ENCODE measurements at regions not wholly inside any gene's neighbourhood (a gene's known extent, or its start where the extent isn't known, plus 50 kb on each side); places are given as distances from the start of the nearest gene placed in this dataset.

DNA sequence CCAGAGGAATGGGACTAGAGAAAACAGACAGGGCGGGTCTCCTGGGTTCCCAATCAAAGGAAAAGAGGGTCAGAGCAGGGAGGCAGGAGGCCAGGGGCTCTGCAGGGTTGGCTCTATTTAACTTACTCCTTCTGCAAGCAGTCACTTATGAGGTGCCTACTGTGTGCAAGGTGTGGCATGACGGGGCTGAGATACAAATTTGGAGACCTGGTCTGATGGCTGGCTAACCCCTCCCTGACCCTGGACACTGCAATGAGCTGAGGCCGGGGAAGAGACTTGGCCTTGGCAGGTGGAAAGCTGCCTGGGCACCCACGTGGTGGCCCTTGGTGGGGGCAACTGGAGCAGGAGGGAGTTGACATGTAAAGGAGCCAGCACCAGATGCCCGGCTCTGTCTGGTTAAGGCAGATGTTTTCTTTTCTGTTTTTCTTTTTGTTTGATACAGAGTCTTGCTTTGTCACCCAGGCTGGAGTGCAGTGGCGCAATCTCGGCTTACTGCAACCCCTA lies 148.5 kb upstream of the GATA6 start:
- TF ChIP-seq, protein P1, sequence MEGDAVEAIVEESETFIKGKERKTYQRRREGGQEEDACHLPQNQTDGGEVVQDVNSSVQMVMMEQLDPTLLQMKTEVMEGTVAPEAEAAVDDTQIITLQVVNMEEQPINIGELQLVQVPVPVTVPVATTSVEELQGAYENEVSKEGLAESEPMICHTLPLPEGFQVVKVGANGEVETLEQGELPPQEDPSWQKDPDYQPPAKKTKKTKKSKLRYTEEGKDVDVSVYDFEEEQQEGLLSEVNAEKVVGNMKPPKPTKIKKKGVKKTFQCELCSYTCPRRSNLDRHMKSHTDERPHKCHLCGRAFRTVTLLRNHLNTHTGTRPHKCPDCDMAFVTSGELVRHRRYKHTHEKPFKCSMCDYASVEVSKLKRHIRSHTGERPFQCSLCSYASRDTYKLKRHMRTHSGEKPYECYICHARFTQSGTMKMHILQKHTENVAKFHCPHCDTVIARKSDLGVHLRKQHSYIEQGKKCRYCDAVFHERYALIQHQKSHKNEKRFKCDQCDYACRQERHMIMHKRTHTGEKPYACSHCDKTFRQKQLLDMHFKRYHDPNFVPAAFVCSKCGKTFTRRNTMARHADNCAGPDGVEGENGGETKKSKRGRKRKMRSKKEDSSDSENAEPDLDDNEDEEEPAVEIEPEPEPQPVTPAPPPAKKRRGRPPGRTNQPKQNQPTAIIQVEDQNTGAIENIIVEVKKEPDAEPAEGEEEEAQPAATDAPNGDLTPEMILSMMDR (IDR thresholded peaks at IDR 0.05; ENCODE audit: insufficient read depth, low read depth, low read length, missing control alignments) = no peak
- DNase-seq (ENCODE audit: low read depth) = no peak
- no peak overlapping the region for H3K4me3 ChIP-seq (ENCODE audit: low read depth, low read length)

DNA sequence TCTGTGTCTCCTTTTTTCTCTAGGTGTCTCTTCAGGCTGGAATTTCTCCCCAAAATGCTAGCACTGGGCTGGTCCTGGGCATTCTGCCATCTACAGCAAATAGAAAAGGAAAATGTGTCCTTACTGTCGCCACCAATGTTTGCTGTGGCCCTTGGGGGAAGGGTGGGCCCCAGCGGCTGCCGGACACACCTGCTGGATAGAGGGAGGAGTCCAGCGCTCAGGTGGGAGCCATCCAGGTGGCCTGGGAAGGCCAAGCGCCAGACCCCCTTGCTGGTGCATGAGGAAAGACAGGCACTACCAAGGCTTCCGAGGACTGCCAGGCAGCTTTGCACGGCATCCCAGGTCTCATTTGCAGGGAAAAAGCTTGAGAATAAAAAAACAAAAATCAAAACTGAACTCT lies 147.7 kb upstream of the GATA6 start:
- no peak for DNase-seq (ENCODE audit: low read depth)
- TF ChIP-seq, protein P1 (IDR thresholded peaks at IDR 0.05; ENCODE audit: insufficient read depth, low read depth, low read length, missing control alignments) = no peak
- H3K4me3 ChIP-seq (ENCODE audit: low read depth, low read length) = no peak overlapping the region

DNA sequence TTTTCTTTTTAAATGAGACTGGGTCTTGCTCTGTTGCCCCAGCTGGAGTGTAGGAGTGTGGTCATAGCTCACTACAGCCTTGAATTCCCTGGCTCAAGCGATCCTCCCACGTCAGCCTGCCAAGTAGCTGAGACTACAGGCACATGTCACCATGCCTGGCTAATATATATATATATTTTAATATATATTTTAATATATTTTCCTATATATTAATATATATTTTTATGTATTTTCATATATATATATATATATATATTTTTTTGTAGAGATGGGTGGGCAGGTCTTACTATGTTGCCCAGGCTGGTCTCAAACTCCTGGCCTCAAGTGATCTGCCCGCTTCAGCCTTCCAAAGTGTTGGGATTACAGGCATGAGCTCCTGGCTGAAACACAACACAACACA lies 144.5 kb upstream of the GATA6 start:
- TF ChIP-seq, protein P1 (IDR thresholded peaks at IDR 0.05; ENCODE audit: insufficient read depth, low read depth, low read length, missing control alignments) = no peak
- no peak for DNase-seq (ENCODE audit: low read depth)
- no peak overlapping the region for H3K4me3 ChIP-seq (ENCODE audit: low read depth, low read length)

DNA sequence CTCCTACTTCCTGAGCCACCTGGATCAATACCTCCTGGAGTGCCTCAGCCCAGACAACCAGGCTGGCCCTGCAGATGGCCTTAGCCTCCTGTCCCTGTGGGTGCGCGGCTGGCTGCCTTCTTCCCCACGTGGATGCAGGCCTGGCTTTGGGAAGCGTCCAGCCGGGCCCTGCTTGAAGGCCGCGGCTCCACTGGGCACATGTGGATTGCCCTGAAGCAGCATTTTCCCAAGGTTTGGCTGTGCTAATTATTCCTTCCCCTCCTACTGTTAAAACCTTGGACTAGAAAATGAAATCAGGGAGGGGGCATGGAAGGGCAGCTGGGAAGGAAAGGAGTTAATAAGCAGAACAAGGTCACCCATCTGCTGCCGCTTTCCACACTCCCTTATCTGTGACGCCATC lies 143.0 kb upstream of the GATA6 start:
- no peak for DNase-seq (ENCODE audit: low read depth)
- no peak overlapping the region for H3K4me3 ChIP-seq (ENCODE audit: low read depth, low read length)
- TF ChIP-seq, protein P1 (IDR thresholded peaks at IDR 0.05; ENCODE audit: insufficient read depth, low read depth, low read length, missing control alignments) = no peak

DNA sequence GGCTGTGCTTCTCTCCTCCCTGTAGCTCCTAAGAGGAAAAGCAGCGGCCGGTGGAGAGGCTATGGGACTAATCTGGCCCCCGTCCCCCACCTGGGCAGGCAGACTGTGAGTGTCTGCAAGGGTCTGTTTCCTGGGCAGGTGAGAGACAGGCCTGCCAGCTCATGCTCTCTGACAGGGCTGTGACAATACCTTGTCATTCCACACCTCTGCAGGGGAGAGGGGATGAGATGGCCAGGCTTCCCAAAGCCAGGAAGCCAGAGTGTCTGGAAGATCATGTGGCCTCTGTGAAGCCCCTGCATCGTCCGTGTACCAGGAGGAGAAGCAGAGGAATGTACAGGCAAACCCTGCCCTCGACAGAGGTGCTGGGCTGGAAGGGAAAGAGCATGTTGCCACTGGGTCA lies 142.5 kb upstream of the GATA6 start:
- no peak overlapping the region for H3K4me3 ChIP-seq (ENCODE audit: low read depth, low read length)
- DNase-seq (ENCODE audit: low read depth) = no peak
- TF ChIP-seq, protein P1 (IDR thresholded peaks at IDR 0.05; ENCODE audit: insufficient read depth, low read depth, low read length, missing control alignments) = no peak

DNA sequence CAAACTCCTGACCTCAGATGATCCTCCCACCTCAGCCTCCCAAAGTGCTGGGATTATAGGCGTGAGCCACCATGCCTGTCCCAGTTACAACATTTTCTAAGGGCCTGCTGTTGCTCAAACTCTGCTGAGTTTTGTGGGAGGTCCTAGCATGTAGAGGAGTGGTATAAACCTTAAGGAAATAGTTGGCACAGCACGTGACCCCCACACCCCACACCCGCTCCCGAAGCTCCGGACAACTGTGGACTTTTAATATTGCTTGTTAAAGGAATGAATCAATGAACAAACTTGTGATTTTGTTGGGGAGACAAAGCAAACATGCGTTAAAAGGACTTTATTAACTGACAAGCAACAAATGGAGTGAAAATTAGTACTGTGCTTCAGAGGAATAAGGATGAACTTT lies 137.8 kb upstream of the GATA6 start:
- TF ChIP-seq, protein P1 (IDR thresholded peaks at IDR 0.05; ENCODE audit: insufficient read depth, low read depth, low read length, missing control alignments) = no peak
- no peak for DNase-seq (ENCODE audit: low read depth)
- H3K4me3 ChIP-seq (ENCODE audit: low read depth, low read length) = no peak overlapping the region

DNA sequence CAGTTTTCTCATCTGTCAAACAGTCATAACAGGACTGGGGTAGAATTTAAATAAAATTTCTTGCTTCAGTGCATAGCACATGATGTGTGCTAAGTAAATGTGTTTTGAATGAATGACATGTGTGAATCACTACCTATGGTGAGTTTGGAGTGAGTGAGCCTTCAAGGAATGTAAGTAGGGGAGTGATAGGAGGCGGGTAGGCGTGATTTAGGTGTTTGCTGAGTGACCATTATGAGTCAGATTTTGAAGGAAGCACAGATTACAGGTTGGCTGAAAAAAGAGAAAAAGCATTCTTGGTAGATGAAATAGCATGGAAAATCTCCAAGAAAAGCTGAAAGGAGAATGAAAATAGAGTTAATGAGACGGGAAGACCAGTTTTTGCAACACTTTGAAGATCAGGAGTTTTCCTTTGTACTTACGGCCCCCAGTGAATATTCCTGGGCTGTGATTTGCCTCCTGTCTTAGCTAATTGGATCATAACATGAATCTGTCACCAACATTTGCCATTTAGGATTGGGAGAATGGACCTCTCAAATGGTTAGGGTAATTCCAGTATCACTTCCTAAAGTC lies 136.9 kb upstream of the GATA6 start:
- TF ChIP-seq, protein P1 (IDR thresholded peaks at IDR 0.05; ENCODE audit: insufficient read depth, low read depth, low read length, missing control alignments) = no peak
- H3K4me3 ChIP-seq (ENCODE audit: low read depth, low read length) = no peak overlapping the region
- peak; percentile 29 for DNase-seq (ENCODE audit: low read depth)

All from GM12865 (cell line).